Fibroblast of lung (primary cell): ENCODE measurements at regions not wholly inside any gene's neighbourhood (a gene's known extent, or its start where the extent isn't known, plus 50 kb on each side); places are given as distances from the start of the nearest gene placed in this dataset.

Source experiments
- CTCF ChIP-seq, 2 donors: IDR thresholded peaks in 1 of 2; conservative IDR thresholded peaks in 1 of 2; 1 replicate in 1 of 2; 2 replicates in 1 of 2; pipeline ENCODE4 v1.5.1; 2011 to 2012; ENCODE audit warnings: low read length in 2 of 2, control low read depth in 1 of 2, inconsistent platforms in 1 of 2, low read depth in 1 of 2, mild to moderate bottlenecking in 1 of 2
- EZH2 ChIP-seq: IDR thresholded peaks from 2 replicates; pipeline ENCODE4 v1.5.1; 2012; ENCODE audit warnings: low read length, control low read depth, mild to moderate bottlenecking; ENCODE audit errors: missing control alignments

- TF ChIP-seq CTCF (conservative IDR thresholded peaks at IDR 0.05 in 1 of 2, IDR thresholded peaks at IDR 0.05 in 1 of 2; ENCODE audit: low read depth in 1 of 2, low read length in 2 of 2), result no peak
- TF ChIP-seq EZH2, result no peak
Observed at GRCh38 chr2:8327371-8328100, 354.3 kb upstream of the ID2 start.
